Esophagus squamous epithelium (tissue), 5 donors: ENCODE measurements at regions not wholly inside any gene's neighbourhood (a gene's known extent, or its start where the extent isn't known, plus 50 kb on each side); places are given as distances from the start of the nearest gene placed in this dataset.

Experiments
- DNase-seq: peaks from one replicate; lab custom pipeline; 2025; lab: John Stamatoyannopoulos, UW
- H3K27ac ChIP-seq, 4 donors: fragments of 200-600 bp; sonication (generic); one replicate each; pipeline ENCODE4 v1.5.1; 2016 to 2019; ENCODE audit warnings: mild to moderate bottlenecking in 1 of 4
- H3K27me3 ChIP-seq, 4 donors: fragments of 200-600 bp; sonication (generic); 1 replicate in 3 of 4; 2 replicates in 1 of 4; pipeline versions ENCODE4 v1.5.1 to v1.6.0; 2017 to 2021; ENCODE audit warnings: antibody characterized with exemption in 1 of 4
- H3K36me3 ChIP-seq, 3 donors: fragments of 200-600 bp; sonication (generic); one replicate each; pipeline ENCODE4 v1.5.1; 2016 to 2019
- H3K4me1 ChIP-seq, 3 donors: fragments of 200-600 bp; sonication (generic); one replicate each; pipeline ENCODE4 v1.5.1; 2017 to 2019
- H3K4me3 ChIP-seq, 4 donors: fragments of 200-600 bp; sonication (generic); 1 replicate in 3 of 4; 2 replicates in 1 of 4; pipeline ENCODE4 v1.5.1; 2016 to 2019; ENCODE audit warnings: mild to moderate bottlenecking in 2 of 4, moderate library complexity in 1 of 4
- H3K9me3 ChIP-seq, 3 donors: fragments of 200-600 bp; sonication (generic); one replicate each; pipeline ENCODE4 v1.5.1; 2016 to 2019
- POLR2A ChIP-seq, 4 donors: fragments of 450-650 bp; IDR thresholded peaks; one replicate each; pipeline ENCODE4 v1.6.1; 2017; ENCODE audit warnings: antibody characterized with exemption in 4 of 4, mild to moderate bottlenecking in 4 of 4, moderate library complexity in 3 of 4
- WGBS, 2 donors: methylation state at CpG; one replicate each; pipeline ENCODE4 v1.1.5; 2018; 5-methylcytosine and 5-hydroxymethylcytosine counted together
- intact Hi-C: fragments of 100-400 bp; cut with DNase I; formaldehyde crosslinking; loops from one replicate; pipeline ENCODE4 v1.15.0; 2022
- TF ChIP-seq, protein P1 (sequence below), 6 experiments: fragments of 450-650 bp in 4 of 6; fragments of 200-600 bp in 2 of 6; sonication (generic) in 2 of 6; IDR thresholded peaks; one replicate each; pipeline ENCODE4 v1.5.1; 2016 to 2019; ENCODE audit warnings: antibody characterized with exemption in 6 of 6, mild to moderate bottlenecking in 4 of 6, moderate library complexity in 4 of 6
- donor health status: DM: yes; HTN: yes; CAD: no.

GRCh38 chr5:106089073-106089472 lies 1581.7 kb downstream of the EFNA5 start:
- no peak overlapping the region for H3K27ac ChIP-seq

GRCh38 chr5:106088462-106088861 lies 1582.3 kb downstream of the EFNA5 start:
- no peak overlapping the region for H3K27ac ChIP-seq
- DNase-seq: no peak
- H3K36me3 ChIP-seq: no peaks in the 10 kb centered on the region
- H3K27me3 ChIP-seq: no peaks in the 10 kb centered on the region
- TF ChIP-seq, protein P1, sequence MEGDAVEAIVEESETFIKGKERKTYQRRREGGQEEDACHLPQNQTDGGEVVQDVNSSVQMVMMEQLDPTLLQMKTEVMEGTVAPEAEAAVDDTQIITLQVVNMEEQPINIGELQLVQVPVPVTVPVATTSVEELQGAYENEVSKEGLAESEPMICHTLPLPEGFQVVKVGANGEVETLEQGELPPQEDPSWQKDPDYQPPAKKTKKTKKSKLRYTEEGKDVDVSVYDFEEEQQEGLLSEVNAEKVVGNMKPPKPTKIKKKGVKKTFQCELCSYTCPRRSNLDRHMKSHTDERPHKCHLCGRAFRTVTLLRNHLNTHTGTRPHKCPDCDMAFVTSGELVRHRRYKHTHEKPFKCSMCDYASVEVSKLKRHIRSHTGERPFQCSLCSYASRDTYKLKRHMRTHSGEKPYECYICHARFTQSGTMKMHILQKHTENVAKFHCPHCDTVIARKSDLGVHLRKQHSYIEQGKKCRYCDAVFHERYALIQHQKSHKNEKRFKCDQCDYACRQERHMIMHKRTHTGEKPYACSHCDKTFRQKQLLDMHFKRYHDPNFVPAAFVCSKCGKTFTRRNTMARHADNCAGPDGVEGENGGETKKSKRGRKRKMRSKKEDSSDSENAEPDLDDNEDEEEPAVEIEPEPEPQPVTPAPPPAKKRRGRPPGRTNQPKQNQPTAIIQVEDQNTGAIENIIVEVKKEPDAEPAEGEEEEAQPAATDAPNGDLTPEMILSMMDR (IDR thresholded peaks at IDR 0.05): no peak
- TF ChIP-seq POLR2A (IDR thresholded peaks at IDR 0.05): no peak
- intact Hi-C loops: no loop called here
- no peaks in the 10 kb centered on the region for H3K9me3 ChIP-seq
- no peak overlapping the region for H3K4me3 ChIP-seq
- no peaks in the 10 kb centered on the region for H3K4me1 ChIP-seq

More at GRCh38 chr5:106089073-106089472, 1581.7 kb downstream of the EFNA5 start:
- no peak overlapping the region for H3K4me3 ChIP-seq
- no peaks in the 10 kb centered on the region for H3K27me3 ChIP-seq
- no peak for DNase-seq
- H3K4me1 ChIP-seq: no peaks in the 10 kb centered on the region
- no peaks in the 10 kb centered on the region for H3K9me3 ChIP-seq
- no peak for TF ChIP-seq POLR2A (IDR thresholded peaks at IDR 0.05)
- TF ChIP-seq, protein P1 (IDR thresholded peaks at IDR 0.05): no peak
- intact Hi-C loops: no loop called here
- no peaks in the 10 kb centered on the region for H3K36me3 ChIP-seq

- Histone ChIP-seq H3K27me3 (no peaks in the 10 kb centered on the region), H3K9me3 (no peaks in the 10 kb centered on the region), H3K36me3 (no peaks in the 10 kb centered on the region), H3K27ac (no peak overlapping the region), H3K4me3 (no peak overlapping the region), H3K4me1 (no peaks in the 10 kb centered on the region)
- 67 to 69% methylated on average over 2 of the region's 2 CpGs for WGBS, 2 donors
- TF ChIP-seq, protein P1 (IDR thresholded peaks at IDR 0.05): no peak
- no peak for TF ChIP-seq POLR2A (IDR thresholded peaks at IDR 0.05)
- DNase-seq: no peak
- intact Hi-C loops: no loop called here
These were observed 1584.4 kb downstream of the EFNA5 start for GRCh38 chr5:106086352-106086751.

DNA sequence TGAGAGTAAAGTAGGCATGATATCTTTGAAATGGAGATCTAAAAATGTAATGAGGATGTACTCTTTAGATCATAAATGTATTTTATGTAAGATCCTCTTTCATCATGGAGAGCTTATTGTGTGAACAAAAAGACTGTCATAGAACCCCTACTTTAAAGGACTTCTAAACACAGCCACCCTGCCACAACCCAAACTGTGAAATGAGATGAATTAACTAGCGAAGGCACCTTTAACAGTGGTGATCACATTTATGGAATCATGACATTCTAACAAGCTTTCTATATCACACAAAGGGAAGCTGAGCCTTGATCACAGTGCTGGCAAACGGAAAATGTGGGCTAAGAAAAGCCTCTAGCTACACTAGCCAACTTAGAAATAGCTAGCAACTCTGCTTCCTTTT lies 1585.2 kb downstream of the EFNA5 start:
- no peak for DNase-seq
- no peak overlapping the region for H3K27ac ChIP-seq
- WGBS, 2 donors: 63 to 67% methylated on average over 2 of the region's 2 CpGs
- H3K9me3 ChIP-seq: no peaks in the 10 kb centered on the region
- H3K4me3 ChIP-seq: no peak overlapping the region
- no peaks in the 10 kb centered on the region for H3K27me3 ChIP-seq
- intact Hi-C loops: no loop called here
- no peaks in the 10 kb centered on the region for H3K4me1 ChIP-seq
- no peaks in the 10 kb centered on the region for H3K36me3 ChIP-seq
- no peak for TF ChIP-seq POLR2A (IDR thresholded peaks at IDR 0.05)
- TF ChIP-seq, protein P1 (IDR thresholded peaks at IDR 0.05): no peak

- TF ChIP-seq POLR2A (IDR thresholded peaks at IDR 0.05): no peak
- TF ChIP-seq, protein P1 (IDR thresholded peaks at IDR 0.05): no peak
- Histone ChIP-seq H3K27ac (no peak overlapping the region), H3K36me3 (no peaks in the 10 kb centered on the region), H3K9me3 (no peaks in the 10 kb centered on the region), H3K4me3 (no peak overlapping the region), H3K27me3 (no peaks in the 10 kb centered on the region), H3K4me1 (no peaks in the 10 kb centered on the region)
- WGBS, 2 donors: 5 to 55% methylated on average over 1 of the region's 1 CpG
- intact Hi-C loops: no loop called here
- DNase-seq: no peak
These were observed 1585.6 kb downstream of the EFNA5 start for GRCh38 chr5:106085136-106085535.
